Coronary artery (tissue), 2 donors: ENCODE measurements at regions not wholly inside any gene's neighbourhood (a gene's known extent, or its start where the extent isn't known, plus 50 kb on each side); places are given as distances from the start of the nearest gene placed in this dataset.

Source experiments
- DNase-seq: peaks from one replicate; pipeline ENCODE4 v3.0.0-alpha.2; 2017; ENCODE audit warnings: low spot score
- H3K27ac ChIP-seq, 2 donors: fragments of 200-600 bp; sonication (generic); one replicate each; pipeline ENCODE4 v1.5.1; 2016 to 2019
- H3K4me3 ChIP-seq: fragments of 200-600 bp; sonication (generic); 2 replicates; pipeline ENCODE4 v1.5.1; 2016; ENCODE audit warnings: mild to moderate bottlenecking, moderate library complexity
- TF ChIP-seq, protein P1 (sequence below): fragments of 200-600 bp; sonication (generic); IDR thresholded peaks from one replicate; pipeline ENCODE4 v1.5.1; 2019; ENCODE audit warnings: antibody characterized with exemption

DNA sequence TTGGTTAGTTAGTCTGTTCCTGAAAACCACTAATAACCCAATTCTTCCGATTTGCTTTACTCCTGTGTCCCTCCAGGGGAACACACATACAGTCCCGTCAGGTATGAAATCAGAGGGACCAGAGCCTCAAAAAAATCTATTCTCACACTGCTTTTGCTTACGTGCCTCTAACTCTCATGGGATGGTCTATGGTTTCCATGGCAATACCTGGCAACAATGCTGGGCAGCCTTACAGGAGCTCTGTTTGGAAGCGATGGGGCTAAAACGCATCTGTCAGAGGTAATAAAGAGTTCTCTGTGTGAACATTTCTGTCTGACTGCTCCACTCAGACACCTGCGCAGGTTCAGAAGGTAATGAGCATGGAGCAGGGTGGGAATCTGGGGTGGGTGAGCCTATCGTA lies 376.2 kb downstream of the GXYLT1 start:
- Histone ChIP-seq H3K27ac (no peak overlapping the region), H3K4me3 (no peak overlapping the region)
- TF ChIP-seq, protein P1, sequence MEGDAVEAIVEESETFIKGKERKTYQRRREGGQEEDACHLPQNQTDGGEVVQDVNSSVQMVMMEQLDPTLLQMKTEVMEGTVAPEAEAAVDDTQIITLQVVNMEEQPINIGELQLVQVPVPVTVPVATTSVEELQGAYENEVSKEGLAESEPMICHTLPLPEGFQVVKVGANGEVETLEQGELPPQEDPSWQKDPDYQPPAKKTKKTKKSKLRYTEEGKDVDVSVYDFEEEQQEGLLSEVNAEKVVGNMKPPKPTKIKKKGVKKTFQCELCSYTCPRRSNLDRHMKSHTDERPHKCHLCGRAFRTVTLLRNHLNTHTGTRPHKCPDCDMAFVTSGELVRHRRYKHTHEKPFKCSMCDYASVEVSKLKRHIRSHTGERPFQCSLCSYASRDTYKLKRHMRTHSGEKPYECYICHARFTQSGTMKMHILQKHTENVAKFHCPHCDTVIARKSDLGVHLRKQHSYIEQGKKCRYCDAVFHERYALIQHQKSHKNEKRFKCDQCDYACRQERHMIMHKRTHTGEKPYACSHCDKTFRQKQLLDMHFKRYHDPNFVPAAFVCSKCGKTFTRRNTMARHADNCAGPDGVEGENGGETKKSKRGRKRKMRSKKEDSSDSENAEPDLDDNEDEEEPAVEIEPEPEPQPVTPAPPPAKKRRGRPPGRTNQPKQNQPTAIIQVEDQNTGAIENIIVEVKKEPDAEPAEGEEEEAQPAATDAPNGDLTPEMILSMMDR = no peak
- DNase-seq = no peak

DNA sequence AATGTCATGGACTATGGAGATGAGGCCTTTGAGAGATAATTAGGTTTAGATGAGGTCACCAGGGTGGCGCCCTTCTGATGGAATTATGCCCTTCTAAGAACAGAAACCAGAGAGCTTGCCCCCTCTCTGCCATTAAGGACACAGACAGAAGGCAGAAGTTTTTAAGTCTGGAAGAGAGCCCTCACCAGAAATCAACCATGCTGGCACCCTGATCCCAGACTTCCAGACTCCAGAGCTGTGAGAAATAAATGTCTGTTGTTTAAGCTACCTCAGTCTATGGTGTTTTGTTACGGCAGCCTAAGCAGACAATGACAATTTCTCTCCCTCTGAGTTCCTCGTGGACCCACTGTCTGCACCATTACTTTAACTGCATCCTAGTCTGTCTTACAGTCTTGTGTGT lies 382.0 kb downstream of the GXYLT1 start:
- DNase-seq = no peak
- no peak overlapping the region for H3K4me3 ChIP-seq
- H3K27ac ChIP-seq = no peak overlapping the region
- TF ChIP-seq, protein P1 = no peak

DNA sequence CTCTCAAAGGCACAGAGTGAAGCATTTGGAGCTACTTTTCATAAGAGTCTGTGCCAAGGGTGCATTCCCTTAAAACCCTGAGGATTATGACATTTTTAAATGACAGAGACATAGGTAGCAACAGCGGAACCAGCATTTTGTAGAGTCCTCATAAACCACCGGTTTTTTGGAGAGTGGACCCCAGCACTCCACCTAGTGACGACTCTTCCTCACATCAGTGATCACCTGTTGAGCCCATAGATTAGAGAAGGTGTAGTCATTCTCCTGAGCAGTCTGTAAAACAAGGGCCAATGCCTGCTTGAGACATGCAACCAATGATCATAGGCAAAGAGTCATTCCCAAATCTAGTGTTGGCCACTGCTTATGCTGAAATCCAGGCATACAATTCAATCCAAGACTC lies 399.1 kb downstream of the GXYLT1 start:
- TF ChIP-seq, protein P1 = no peak
- no peak for DNase-seq
- Histone ChIP-seq H3K27ac (no peak overlapping the region), H3K4me3 (no peak overlapping the region)

DNA sequence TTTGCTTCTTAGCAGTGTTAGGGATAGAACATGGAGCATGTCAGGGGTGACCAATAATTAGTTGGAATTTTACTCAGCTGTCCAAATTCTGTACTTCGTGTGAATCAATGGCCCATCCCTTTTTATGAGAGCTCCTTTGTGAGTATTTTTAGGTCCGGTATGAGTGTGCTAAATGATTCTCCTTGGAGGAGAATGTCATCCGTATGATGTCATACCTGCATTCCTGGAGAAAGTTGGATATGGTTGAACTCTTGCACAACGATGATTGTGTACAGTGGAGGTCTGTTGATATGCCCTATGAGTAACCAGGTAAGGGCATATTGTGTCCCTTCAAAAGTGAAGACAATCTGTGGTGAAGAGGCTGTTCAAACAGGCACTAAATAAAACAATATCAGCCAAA lies 400.8 kb downstream of the GXYLT1 start:
- no peak for DNase-seq
- TF ChIP-seq, protein P1 = no peak
- Histone ChIP-seq H3K4me3 (no peak overlapping the region), H3K27ac (no peak overlapping the region)

DNA sequence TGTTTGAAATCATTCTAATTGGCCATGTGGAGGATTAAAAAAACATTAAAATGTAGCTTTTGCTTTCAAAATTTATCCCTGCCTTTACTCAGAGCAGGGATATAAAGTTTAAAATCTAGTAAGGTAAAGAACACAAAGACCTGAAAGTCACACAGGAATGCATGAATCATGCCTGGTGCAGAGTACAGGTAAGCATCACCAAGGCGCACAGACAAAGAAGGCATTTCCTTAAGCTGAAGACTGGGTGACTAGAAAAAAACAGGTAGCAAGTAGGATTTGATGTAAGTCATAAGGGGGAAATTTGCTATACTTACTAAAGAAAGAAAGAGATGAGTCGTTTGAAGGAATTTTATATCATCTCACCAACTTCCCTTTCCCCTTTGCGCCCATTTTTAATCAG lies 405.6 kb downstream of the GXYLT1 start:
- DNase-seq = no peak
- TF ChIP-seq, protein P1 = no peak
- Histone ChIP-seq H3K27ac (no peak overlapping the region), H3K4me3 (no peak overlapping the region)

DNA sequence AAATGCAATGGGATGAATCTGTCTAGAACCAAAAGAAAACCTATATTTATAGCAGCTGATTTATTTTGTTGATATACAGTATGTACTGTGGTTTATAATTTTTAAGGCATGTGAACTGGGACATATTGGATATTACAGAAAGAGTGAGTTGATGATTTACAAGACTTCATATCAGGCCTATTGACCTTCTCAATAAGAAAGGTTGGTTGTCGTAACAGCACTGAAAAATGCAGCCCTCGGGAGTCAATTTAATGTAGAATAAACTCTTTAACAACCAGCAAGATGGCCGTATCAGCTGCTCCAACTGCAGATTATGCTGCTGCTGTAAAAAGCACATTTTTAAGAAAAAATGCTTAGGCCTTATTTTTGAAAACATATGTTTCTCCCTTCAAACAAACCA lies 407.3 kb downstream of the GXYLT1 start:
- DNase-seq = no peak
- TF ChIP-seq, protein P1 = no peak
- Histone ChIP-seq H3K27ac (no peak overlapping the region), H3K4me3 (no peak overlapping the region)

DNA sequence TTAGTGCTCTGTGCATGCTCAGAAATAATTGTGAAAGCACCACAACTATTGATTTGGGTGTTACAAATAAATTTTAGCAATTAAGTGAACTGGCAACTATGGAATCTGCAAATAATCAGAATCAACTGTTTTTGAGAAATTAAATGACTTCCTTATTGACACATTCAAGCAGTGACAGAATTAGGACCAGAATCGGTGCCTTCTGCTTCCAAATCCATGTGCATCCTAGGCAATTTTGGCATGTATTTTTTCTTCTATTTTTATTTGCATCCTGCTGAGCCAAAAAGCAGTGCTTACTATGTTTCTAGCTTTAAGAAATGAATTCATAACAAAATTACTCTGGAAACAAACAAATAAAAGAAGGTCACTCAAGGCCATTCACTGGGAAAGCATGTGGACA lies 408.2 kb downstream of the GXYLT1 start:
- H3K4me3 ChIP-seq = no peak overlapping the region
- TF ChIP-seq, protein P1 = no peak
- no peak overlapping the region for H3K27ac ChIP-seq
- no peak for DNase-seq
